GM18907 (cell line): ENCODE measurements at regions not wholly inside any gene's neighbourhood (a gene's known extent, or its start where the extent isn't known, plus 50 kb on each side); places are given as distances from the start of the nearest gene placed in this dataset.

Source experiments
- ATAC-seq: cut with Tn5 transposase; IDR thresholded peaks from one replicate; pipeline ENCODE4 v1.9.1; 2021; ENCODE audit warnings: mild to moderate bottlenecking, moderate library complexity; ENCODE audit not compliant: unreplicated experiment

DNA sequence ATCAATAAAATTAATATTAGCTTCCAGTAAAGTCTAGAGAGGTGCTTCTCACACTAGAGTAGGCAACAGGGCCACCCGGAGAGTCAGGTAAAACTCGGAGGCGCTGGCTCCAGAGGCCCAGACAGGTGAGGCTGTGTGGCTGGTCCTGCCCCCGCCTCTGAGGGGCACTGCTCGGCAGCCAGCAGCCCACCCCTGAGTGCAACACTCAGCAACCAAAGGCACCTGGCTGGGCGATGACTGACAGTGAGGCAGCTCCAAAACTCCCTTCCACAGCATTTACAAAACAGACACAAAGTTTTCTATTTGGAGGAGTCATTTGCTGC lies 138.8 kb upstream of the ID2 start:
- peak; percentile 37 for ATAC-seq

GRCh38 chr2:8543383-8544170 lies 138.3 kb upstream of the ID2 start:
- ATAC-seq, result peak; percentile 82

- no peak for ATAC-seq
These were observed 137.6 kb upstream of the ID2 start for GRCh38 chr2:8544171-8544785.

DNA sequence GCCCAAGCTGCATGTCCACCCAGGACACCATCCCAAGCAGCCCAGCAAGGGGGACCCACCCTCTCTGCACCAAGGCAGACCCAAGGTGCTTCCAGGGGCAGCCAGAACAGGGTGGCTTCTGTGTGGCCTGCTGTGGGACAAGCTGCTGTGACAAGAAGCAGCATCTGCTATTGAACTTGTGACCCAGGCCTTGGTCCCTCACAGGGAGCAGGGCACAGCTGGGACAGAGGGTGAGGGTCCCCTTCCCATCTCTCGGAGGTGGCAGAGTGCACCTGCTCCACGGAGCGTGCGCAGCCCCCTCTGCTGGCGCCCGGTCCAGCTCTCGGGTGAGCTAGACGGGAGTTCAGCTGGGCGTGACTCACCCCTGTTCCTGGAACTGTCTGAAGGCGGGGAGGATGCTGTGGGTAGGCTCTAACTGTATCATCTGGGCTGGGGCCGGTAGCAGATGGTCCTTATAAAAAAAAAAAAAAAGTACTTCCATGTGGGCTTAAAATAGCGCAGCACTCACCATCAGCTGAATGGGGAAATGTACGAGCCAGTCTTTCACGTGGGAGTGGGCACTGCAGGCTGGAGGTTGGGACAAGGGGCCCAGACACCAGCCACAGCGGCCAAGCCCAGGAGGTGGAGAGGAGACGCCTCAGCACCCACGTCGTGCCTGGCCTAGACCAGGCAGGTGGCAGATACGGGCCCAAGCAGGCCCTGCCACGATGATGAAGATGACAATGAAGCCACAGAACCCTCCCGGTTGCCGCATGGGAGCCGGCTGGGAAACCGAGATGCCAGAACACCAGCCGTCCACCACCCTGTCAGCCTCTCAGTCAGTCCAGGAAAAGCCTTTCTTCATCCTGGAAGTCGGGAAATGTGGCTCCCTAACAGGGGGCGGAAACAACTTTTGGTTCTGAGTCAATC lies 136.8 kb upstream of the ID2 start:
- peak; percentile 57 for ATAC-seq

DNA sequence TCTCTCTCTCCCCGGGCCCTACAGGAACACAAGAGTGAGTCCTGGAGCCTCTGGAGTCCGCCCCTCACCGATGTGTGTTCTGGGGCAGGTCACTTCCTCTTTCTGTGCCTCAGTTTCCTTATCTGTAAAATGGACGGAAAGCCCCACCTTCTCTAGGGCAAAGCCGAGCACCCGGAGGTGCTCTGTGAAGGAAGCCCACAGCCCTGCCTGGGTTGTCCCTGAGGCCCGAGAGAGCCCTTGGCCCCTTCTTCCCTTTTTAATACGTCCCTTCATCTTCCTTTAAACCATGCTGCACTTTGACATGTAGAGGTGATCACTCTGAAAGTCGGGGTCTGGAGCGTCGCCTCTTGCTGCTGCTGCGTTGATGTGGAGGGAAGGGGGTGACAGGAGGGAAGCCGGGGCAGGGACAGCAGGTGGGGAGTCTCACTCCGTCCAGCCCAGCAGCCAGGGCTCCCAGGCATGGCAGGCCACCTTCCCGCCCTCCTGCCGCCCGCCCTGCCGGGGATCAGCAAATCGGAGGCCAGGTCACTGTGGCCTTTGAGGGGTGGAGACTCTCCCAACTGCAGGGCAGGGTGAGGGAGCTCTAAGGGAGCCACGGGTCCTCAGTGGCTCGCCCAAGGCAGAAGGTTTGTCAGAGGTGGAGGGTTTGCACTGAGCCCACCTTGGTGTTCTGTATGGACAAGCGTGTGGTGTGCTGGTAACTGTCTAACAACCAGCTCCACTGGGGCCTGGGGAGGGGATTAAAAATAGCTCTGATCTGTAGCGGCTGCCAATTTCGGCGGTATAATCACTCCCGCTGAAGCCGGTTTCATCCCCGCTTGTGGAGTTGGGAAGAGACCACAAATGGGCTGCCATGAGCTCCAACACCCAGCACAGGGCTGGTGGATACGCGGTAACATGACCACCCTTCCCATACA lies 135.9 kb upstream of the ID2 start:
- no peak for ATAC-seq

DNA sequence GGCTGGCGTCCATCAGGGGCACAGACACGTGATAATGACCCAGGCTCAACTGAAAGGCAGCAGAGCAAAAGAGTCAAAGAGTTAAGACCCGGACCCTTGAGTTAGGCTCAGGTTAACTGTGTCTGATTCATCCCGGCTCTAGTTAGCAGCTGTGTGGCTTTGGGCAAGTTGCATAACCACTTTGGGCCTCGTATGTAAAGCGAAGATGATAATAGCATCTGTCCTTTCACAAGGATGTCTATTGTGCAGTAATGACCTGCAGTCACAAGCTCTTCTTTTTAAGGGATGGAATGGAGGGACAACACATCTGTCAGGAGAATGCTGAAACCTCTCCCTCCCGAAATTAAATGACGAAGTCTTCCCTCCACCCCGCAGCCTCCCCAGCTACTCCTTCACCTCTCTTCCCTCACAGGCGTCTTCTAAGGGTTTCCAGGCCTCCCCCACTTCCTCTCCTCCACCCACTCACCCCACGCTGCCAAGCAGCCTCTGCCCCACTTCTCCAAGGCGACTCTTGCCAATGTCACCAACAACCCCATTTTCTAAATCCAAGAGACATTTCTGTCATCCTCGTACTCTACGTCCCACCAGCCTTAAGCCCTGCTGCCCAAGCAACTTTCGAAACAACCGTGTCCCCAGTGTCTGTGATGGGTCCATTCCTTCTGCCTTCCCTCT lies 135.1 kb upstream of the ID2 start:
- no peak for ATAC-seq

DNA sequence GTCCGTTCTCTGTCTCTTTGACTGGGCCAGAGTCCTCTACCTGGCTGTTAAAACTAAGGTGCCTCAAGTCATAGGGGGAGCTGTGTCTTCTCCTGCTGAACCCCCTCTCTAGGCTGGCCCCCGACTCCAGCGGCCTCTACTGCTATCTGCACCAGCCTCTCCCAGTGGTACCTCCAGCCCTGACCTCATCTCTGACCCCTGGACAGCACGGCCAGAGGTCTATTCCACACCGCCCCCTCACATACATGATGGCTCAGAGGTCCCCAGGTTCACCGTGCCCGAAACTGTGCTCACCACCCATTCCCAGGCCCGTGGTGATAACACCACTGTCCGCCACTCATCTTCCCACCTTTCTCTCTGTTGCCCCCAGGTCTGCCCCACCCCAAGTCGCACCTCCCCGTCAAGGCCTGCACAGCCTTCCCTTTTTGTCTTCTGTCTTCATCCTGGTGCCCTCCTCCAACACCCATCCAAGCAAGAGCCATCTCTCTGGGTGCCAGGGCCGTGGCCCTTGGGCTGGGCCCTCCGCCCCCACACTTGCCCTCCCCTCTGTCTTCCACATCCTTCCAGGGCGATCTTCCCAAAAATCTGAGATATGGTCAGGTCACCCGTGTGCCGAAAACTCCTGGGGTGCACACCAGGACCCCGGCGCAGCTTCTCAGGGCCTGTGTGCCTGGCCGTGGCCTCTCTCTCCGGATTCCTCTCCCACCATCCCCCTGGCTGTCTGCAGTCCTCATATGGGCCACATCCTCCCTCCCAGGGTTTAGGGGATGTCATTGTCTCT lies 134.4 kb upstream of the ID2 start:
- ATAC-seq, result no peak

DNA sequence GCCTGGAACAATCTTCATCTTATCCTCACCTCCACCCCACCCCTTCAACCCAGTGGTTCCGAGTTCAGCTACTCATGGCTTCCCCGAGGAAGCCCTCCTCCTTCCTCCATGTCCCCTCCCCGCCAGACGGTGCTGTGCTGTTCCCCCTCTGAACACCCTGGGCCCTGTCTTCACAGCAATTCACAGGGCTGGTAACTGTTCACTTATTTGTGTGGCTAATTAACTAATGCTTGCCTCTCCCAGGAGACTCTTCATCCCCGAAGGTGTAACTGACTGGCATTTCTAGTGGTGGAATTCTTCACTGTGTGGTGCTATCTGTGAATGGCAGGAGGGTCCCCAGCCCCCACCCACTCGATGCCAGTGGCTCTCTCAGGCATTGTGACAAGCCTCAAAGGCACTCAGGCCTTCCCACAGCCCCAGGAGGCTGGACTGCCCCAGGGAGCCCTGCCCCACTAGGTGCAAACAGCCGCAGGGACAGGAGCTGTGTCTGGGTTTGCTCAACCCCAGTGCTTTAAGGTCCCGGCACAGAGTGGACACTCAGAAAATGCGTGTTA lies 133.7 kb upstream of the ID2 start:
- no peak for ATAC-seq

GRCh38 chr2:8548619-8549150 lies 133.2 kb upstream of the ID2 start:
- ATAC-seq, result no peak

- ATAC-seq, result no peak
These were observed 132.5 kb upstream of the ID2 start for GRCh38 chr2:8549273-8549922.

DNA sequence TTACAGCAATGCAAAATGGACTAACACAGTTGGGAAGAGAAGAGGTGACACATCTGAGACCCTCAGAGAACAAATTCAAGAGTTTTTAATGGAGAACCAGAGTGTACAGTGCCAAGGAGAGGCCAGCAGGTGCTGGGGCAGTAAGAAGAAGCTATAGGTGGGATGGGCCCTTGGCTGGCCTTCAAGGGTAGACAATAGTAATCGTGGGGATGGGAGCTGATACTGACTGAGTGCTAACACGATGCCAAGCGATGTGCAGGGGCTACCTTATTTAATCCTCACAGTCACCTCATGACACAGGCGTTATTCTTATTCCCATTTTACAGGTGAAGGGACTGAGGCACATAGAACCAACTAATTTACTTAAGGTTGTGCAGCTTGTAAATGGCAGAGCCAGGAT lies 131.9 kb upstream of the ID2 start:
- no peak for ATAC-seq

GRCh38 chr2:8550481-8550880 lies 131.4 kb upstream of the ID2 start:
- no peak for ATAC-seq

GRCh38 chr2:8550937-8551621 lies 130.8 kb upstream of the ID2 start:
- ATAC-seq, result no peak

GRCh38 chr2:8551622-8552074 lies 130.2 kb upstream of the ID2 start:
- ATAC-seq, result peak; percentile 57

GRCh38 chr2:8552293-8552801 lies 129.5 kb upstream of the ID2 start:
- peak; percentile 47 for ATAC-seq

- no peak for ATAC-seq
These were observed 128.2 kb upstream of the ID2 start for GRCh38 chr2:8553643-8554042.

GRCh38 chr2:8554296-8554806 lies 127.5 kb upstream of the ID2 start:
- ATAC-seq, result no peak
